AG08395 (cell line): ENCODE measurements at regions not wholly inside any gene's neighbourhood (a gene's known extent, or its start where the extent isn't known, plus 50 kb on each side); places are given as distances from the start of the nearest gene placed in this dataset.

Experiments
- DNase-seq: peaks from one replicate; pipeline ENCODE4 v3.0.0; 2012; ENCODE audit warnings: mixed read lengths, low spot score

- no peak for DNase-seq
Observed at GRCh38 chr6:115717472-115717871, 343.2 kb downstream of the FRK start.

GRCh38 chr6:115717062-115717461 is 343.6 kb downstream of the FRK start:
- no peak for DNase-seq

GRCh38 chr6:115712291-115712961 is 348.3 kb downstream of the FRK start:
- DNase-seq, result no peak

- DNase-seq, result no peak
Observed at GRCh38 chr6:115708850-115709249, 351.8 kb downstream of the FRK start.

- no peak for DNase-seq
Observed at GRCh38 chr6:115706981-115707380, 353.7 kb downstream of the FRK start.

- DNase-seq, result no peak
Observed at GRCh38 chr6:115706324-115706723, 354.4 kb downstream of the FRK start.

- no peak for DNase-seq
Observed at GRCh38 chr6:115704028-115704427, 356.7 kb downstream of the FRK start.

- no peak for DNase-seq
Observed at GRCh38 chr6:115691433-115691832, 369.3 kb downstream of the FRK start.

- no peak for DNase-seq
Observed at GRCh38 chr6:115690854-115691253, 369.8 kb downstream of the FRK start.

GRCh38 chr6:115681978-115682775 is 378.5 kb downstream of the FRK start:
- no peak for DNase-seq

GRCh38 chr6:115680621-115681020 is 380.1 kb downstream of the FRK start:
- no peak for DNase-seq

- DNase-seq, result no peak
Observed at GRCh38 chr6:115677198-115677597, 383.5 kb downstream of the FRK start.

- no peak for DNase-seq
Observed at GRCh38 chr6:115675443-115675842, 385.2 kb downstream of the FRK start.

- no peak for DNase-seq
Observed at GRCh38 chr6:115668781-115669180, 391.9 kb downstream of the FRK start.

- DNase-seq, result no peak
Observed at GRCh38 chr6:115668211-115668610, 392.5 kb downstream of the FRK start.

GRCh38 chr6:115667478-115668026 is 393.1 kb downstream of the FRK start:
- no peak for DNase-seq

GRCh38 chr6:115666997-115667396 is 393.7 kb downstream of the FRK start:
- DNase-seq, result no peak

GRCh38 chr6:115665310-115665709 is 395.4 kb downstream of the FRK start:
- DNase-seq, result no peak

GRCh38 chr6:115663681-115664080 is 397.0 kb downstream of the FRK start:
- no peak for DNase-seq

GRCh38 chr6:115643762-115644161 is 416.9 kb downstream of the FRK start:
- peak; percentile 7 for DNase-seq

- DNase-seq, result no peak
Observed at GRCh38 chr6:115634887-115635286, 425.8 kb downstream of the FRK start.

GRCh38 chr6:115634131-115634530 is 426.6 kb downstream of the FRK start:
- DNase-seq, result no peak

GRCh38 chr6:115631028-115631427 is 429.7 kb downstream of the FRK start:
- DNase-seq, result no peak
